GM23338 (cell line): ENCODE measurements at regions not wholly inside any gene's neighbourhood (a gene's known extent, or its start where the extent isn't known, plus 50 kb on each side); places are given as distances from the start of the nearest gene placed in this dataset.

Experiments used
- EZH2 ChIP-seq: fragments of 200-600 bp; sonication (generic); IDR thresholded peaks from one replicate; pipeline ENCODE4 v1.8.0; 2017; ENCODE audit warnings: antibody characterized with exemption, mild to moderate bottlenecking, low read depth; ENCODE audit not compliant: unreplicated experiment
- JUNB ChIP-seq: IDR thresholded peaks from one replicate; pipeline ENCODE4 v1.6.1; 2016; ENCODE audit warnings: antibody characterized with exemption; ENCODE audit not compliant: unreplicated experiment
- REST ChIP-seq: IDR thresholded peaks from one replicate; pipeline ENCODE4 v1.6.1; 2018; ENCODE audit warnings: antibody characterized with exemption; ENCODE audit not compliant: unreplicated experiment
- STAT1 ChIP-seq: IDR thresholded peaks from one replicate; pipeline ENCODE4 v1.6.1; 2016; ENCODE audit warnings: antibody characterized with exemption; ENCODE audit not compliant: unreplicated experiment
- ZNF331 ChIP-seq: fragments of 250-450 bp; sonication (Bioruptor Pico); IDR thresholded peaks from 2 replicates; pipeline ENCODE4 v1.5.0; 2020; ENCODE audit warnings: low read depth, mild to moderate bottlenecking, moderate library complexity
- TF ChIP-seq, protein P1 (sequence below): fragments of 250-450 bp; sonication (Bioruptor Pico); IDR thresholded peaks from 2 replicates; pipeline ENCODE4 v1.5.0; 2020; ENCODE audit warnings: mild to moderate bottlenecking, moderate library complexity
- TF ChIP-seq, protein P2 (sequence below), 2 experiments: fragments of 200-600 bp in 1 of 2; sonication (generic) in 1 of 2; conservative IDR thresholded peaks; 2 replicates each; pipeline versions ENCODE4 v1.5.1 to v1.6.1; 2016 to 2017; ENCODE audit warnings: antibody characterized with exemption in 2 of 2, low read depth in 2 of 2, mild to moderate bottlenecking in 2 of 2, moderate library complexity in 1 of 2

DNA sequence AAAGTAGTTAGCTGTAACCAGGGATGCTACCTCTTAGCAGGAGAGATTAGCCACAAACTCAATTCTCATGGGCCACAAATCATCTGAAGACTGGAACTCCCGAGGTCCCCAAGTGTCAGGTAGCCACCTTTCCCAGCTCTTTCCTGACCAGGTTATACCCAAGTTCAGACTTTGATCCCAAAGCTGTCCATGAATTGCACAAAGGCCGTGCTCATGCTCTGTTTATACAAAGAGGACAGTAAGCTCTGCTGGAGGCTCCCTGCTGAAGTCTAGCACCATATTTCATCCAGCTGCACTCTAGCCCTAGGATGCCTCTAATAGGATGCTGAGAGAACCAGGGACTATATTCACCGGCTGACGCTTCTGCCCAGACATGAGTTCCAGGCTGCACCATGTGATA lies 271.0 kb upstream of the ADAMTSL1 start (continued):
- TF ChIP-seq, protein P1, sequence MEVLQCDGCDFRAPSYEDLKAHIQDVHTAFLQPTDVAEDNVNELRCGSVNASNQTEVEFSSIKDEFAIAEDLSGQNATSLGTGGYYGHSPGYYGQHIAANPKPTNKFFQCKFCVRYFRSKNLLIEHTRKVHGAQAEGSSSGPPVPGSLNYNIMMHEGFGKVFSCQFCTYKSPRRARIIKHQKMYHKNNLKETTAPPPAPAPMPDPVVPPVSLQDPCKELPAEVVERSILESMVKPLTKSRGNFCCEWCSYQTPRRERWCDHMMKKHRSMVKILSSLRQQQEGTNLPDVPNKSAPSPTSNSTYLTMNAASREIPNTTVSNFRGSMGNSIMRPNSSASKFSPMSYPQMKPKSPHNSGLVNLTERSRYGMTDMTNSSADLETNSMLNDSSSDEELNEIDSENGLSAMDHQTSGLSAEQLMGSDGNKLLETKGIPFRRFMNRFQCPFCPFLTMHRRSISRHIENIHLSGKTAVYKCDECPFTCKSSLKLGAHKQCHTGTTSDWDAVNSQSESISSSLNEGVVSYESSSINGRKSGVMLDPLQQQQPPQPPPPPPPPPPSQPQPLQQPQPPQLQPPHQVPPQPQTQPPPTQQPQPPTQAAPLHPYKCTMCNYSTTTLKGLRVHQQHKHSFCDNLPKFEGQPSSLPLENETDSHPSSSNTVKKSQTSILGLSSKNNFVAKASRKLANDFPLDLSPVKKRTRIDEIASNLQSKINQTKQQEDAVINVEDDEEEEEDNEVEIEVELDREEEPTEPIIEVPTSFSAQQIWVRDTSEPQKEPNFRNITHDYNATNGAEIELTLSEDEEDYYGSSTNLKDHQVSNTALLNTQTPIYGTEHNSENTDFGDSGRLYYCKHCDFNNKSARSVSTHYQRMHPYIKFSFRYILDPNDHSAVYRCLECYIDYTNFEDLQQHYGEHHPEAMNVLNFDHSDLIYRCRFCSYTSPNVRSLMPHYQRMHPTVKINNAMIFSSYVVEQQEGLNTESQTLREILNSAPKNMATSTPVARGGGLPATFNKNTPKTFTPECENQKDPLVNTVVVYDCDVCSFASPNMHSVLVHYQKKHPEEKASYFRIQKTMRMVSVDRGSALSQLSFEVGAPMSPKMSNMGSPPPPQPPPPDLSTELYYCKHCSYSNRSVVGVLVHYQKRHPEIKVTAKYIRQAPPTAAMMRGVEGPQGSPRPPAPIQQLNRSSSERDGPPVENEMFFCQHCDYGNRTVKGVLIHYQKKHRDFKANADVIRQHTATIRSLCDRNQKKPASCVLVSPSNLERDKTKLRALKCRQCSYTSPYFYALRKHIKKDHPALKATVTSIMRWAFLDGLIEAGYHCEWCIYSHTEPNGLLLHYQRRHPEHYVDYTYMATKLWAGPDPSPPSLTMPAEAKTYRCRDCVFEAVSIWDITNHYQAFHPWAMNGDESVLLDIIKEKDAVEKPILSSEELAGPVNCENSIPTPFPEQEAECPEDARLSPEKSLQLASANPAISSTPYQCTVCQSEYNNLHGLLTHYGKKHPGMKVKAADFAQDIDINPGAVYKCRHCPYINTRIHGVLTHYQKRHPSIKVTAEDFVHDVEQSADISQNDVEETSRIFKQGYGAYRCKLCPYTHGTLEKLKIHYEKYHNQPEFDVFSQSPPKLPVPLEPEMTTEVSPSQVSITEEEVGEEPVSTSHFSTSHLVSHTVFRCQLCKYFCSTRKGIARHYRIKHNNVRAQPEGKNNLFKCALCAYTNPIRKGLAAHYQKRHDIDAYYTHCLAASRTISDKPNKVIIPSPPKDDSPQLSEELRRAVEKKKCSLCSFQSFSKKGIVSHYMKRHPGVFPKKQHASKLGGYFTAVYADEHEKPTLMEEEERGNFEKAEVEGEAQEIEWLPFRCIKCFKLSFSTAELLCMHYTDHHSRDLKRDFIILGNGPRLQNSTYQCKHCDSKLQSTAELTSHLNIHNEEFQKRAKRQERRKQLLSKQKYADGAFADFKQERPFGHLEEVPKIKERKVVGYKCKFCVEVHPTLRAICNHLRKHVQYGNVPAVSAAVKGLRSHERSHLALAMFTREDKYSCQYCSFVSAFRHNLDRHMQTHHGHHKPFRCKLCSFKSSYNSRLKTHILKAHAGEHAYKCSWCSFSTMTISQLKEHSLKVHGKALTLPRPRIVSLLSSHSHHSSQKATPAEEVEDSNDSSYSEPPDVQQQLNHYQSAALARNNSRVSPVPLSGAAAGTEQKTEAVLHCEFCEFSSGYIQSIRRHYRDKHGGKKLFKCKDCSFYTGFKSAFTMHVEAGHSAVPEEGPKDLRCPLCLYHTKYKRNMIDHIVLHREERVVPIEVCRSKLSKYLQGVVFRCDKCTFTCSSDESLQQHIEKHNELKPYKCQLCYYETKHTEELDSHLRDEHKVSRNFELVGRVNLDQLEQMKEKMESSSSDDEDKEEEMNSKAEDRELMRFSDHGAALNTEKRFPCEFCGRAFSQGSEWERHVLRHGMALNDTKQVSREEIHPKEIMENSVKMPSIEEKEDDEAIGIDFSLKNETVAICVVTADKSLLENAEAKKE (CRISPR knock-in tag), result no peak
- TF ChIP-seq STAT1 (no peak), JUNB (no peak), REST (no peak), ZNF331 (CRISPR knock-in tag) (no peak), EZH2 (no peak)
- TF ChIP-seq, protein P2, sequence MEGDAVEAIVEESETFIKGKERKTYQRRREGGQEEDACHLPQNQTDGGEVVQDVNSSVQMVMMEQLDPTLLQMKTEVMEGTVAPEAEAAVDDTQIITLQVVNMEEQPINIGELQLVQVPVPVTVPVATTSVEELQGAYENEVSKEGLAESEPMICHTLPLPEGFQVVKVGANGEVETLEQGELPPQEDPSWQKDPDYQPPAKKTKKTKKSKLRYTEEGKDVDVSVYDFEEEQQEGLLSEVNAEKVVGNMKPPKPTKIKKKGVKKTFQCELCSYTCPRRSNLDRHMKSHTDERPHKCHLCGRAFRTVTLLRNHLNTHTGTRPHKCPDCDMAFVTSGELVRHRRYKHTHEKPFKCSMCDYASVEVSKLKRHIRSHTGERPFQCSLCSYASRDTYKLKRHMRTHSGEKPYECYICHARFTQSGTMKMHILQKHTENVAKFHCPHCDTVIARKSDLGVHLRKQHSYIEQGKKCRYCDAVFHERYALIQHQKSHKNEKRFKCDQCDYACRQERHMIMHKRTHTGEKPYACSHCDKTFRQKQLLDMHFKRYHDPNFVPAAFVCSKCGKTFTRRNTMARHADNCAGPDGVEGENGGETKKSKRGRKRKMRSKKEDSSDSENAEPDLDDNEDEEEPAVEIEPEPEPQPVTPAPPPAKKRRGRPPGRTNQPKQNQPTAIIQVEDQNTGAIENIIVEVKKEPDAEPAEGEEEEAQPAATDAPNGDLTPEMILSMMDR (conservative IDR thresholded peaks at IDR 0.05; ENCODE audit: low read depth in 2 of 2), result no peak
